IPS-18a (cell line): ENCODE measurements at regions not wholly inside any gene's neighbourhood (a gene's known extent, or its start where the extent isn't known, plus 50 kb on each side); places are given as distances from the start of the nearest gene placed in this dataset.
"Not testable (repeated sequence)": the region's sequence is repeated elsewhere in the genome, so short reads cannot be mapped to it uniquely, and the experiment has no call there.

ENCODE experiments used
- H3K27ac ChIP-seq: one replicate; pipeline ENCODE4 v1.5.1; 2013; ENCODE audit warnings: low read length
- H3K27me3 ChIP-seq: one replicate; pipeline ENCODE4 v1.6.1; 2013; ENCODE audit warnings: mild to moderate bottlenecking, low read length; ENCODE audit not compliant: control insufficient read depth, insufficient read depth
- H3K36me3 ChIP-seq: one replicate; pipeline ENCODE4 v1.6.1; 2013; ENCODE audit warnings: low read depth, low read length; ENCODE audit not compliant: control insufficient read depth
- H3K4me1 ChIP-seq: one replicate; pipeline ENCODE4 v1.6.1; 2013; ENCODE audit warnings: low read depth, low read length; ENCODE audit not compliant: control insufficient read depth
- H3K4me3 ChIP-seq: one replicate; pipeline ENCODE4 v1.5.1; 2013; ENCODE audit warnings: low read length
- H3K9ac ChIP-seq: one replicate; pipeline ENCODE4 v1.6.1; 2013; ENCODE audit warnings: mild to moderate bottlenecking, low read length, moderate library complexity
- H3K9me3 ChIP-seq: one replicate; pipeline ENCODE4 v1.6.1; 2013; ENCODE audit warnings: low read depth, low read length; ENCODE audit not compliant: control insufficient read depth

DNA sequence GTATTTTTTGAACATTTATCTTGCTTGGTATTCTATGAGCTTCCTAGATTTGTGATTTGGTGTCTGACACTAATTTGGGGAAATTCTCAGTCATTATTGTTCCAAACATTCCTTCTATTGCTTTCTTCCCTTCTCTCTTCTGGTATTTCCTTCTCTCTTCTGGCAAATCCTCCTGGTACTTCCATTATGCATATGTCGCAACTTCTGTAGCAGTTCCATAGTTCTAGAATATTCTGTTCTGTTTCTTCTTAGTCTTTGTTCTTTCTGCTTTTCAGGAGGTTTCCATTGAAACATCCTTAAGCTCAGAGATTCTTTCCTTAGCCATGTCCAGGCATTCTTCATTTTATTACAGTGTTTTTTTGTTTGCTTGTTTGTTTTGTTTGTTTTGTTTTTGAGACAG, 155.2 kb upstream of the PIK3R1 start:
- no peaks in the 10 kb centered on the region for H3K4me1 ChIP-seq
- H3K9ac ChIP-seq, result no peak overlapping the region
- H3K27ac ChIP-seq, result no peak overlapping the region
- no peaks in the 10 kb centered on the region for H3K27me3 ChIP-seq
- no peaks in the 10 kb centered on the region for H3K36me3 ChIP-seq
- no peak overlapping the region for H3K4me3 ChIP-seq
- no peaks in the 10 kb centered on the region for H3K9me3 ChIP-seq

DNA sequence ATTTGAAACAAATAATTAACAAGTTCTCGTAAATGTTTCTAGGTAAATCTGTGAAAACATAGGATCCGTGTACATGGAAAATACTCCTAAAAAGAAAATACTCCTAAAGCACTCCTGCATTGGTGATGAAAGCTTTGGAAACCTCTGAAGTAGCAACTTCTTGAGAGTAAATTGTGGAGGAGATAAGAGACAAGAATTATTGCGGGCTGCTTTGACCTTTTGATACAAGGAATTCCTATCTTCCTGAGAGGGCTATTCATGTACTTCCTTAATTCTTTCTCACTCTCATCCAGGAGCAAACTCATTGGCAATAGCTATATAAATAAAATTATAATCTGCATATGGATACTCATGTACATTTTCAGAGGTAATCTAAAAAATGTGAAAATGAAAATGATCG, 158.4 kb upstream of the PIK3R1 start:
- no peak overlapping the region for H3K4me3 ChIP-seq
- H3K9ac ChIP-seq, result no peak overlapping the region
- H3K27ac ChIP-seq, result no peak overlapping the region
- H3K4me1 ChIP-seq, result no peaks in the 10 kb centered on the region
- no peaks in the 10 kb centered on the region for H3K36me3 ChIP-seq
- no peaks in the 10 kb centered on the region for H3K27me3 ChIP-seq
- H3K9me3 ChIP-seq, result no peaks in the 10 kb centered on the region

DNA sequence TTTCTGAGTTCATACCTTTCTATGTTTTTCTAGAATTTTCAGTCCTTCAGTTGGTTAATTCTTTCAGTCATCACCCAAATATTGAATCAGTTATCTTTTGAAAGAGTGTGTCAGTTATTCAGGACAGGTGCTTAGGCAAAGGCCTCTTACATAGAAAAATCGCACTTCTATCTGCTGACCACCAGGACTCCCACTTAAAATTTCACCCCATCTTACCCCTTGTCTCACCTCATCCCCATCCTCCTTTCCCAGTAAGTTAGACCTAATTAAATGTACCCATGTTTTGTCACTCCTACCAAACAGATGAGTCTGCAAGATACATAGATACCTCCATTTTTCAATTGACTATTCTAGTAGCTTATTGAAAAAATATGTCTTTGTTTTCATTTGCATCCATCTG, 159.9 kb upstream of the PIK3R1 start:
- Histone ChIP-seq H3K9me3 (no peaks in the 10 kb centered on the region), H3K4me3 (no peak overlapping the region), H3K27ac (no peak overlapping the region), H3K9ac (no peak overlapping the region), H3K27me3 (no peaks in the 10 kb centered on the region), H3K36me3 (no peaks in the 10 kb centered on the region), H3K4me1 (no peaks in the 10 kb centered on the region)

DNA sequence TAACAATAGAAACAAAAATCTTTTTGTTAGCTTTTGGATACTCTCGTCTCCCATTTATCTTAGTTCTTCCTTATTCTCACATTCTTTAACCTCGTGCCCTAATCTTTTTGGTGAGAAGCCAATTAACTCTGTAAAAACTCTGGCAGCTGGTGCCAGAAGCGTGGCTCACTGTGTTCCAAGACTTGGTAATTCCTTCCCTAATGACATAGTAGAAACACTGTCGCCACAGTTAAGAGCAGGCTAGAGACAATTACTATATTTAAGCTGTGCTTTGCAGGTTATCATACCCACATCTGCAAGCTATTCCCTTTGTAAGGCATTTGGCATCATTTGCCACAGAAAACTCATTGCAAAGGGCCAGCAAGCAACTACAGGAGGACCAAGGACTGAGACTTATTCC, 160.9 kb upstream of the PIK3R1 start:
- no peaks in the 10 kb centered on the region for H3K9me3 ChIP-seq
- no peak overlapping the region for H3K27ac ChIP-seq
- H3K27me3 ChIP-seq, result no peaks in the 10 kb centered on the region
- no peaks in the 10 kb centered on the region for H3K36me3 ChIP-seq
- H3K9ac ChIP-seq, result no peak overlapping the region
- H3K4me1 ChIP-seq, result no peaks in the 10 kb centered on the region
- H3K4me3 ChIP-seq, result no peak overlapping the region

DNA sequence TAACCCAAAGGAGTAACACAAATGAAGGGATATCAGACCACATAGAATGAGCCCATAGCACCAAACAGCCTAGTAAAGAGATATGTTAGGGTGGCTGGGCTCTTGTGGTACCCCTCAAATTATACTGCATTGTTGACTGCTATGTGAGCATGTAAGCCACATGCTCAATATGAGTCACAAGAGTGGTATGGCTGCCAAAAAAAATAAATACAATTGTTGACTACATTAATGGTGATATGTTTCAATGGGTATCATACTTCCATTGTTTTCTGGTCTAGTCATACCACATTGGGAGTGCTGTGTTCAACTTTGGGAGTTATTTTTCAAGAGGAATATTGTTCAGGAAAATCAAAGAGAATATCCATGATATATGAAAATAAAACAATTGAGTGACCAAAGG, 162.4 kb upstream of the PIK3R1 start:
- Histone ChIP-seq H3K9ac (no peak overlapping the region), H3K4me1 (no peaks in the 10 kb centered on the region), H3K36me3 (no peaks in the 10 kb centered on the region), H3K27me3 (no peaks in the 10 kb centered on the region), H3K9me3 (peaks cover 3% of the 10 kb centered on the region), H3K4me3 (no peak overlapping the region), H3K27ac (no peak overlapping the region)

DNA sequence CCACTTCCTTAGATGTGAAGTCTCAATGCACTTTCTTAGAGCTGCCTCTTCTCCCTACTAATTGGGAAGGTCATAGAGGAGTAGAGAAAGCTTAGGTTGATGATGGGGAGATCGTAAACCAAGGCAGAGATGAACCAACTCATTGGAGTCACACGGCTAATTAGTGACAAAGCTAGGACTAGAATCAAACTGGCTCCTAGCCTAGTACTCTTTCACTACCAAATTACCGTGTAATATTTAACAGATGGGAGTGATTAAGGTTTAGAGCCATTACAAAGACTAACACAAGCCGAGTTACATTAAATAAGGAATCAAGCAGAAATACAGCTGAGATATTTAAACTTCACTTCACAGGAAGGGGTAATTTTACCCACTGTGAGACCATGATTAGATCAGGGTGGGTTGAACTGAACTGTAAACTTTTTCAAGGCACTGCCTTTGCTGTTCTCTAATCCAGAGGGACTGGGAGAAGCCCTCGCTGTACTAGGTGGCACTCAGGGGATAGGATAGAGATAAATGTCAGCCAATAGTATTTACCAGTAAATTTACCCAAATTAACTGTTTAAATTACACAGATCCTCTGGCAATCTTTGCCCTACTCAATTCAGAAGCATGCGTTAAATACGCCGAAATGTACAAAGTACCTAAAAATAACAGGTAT, 166.4 kb upstream of the PIK3R1 start:
- Histone ChIP-seq H3K27me3 (no peaks in the 10 kb centered on the region), H3K4me3 (no peak overlapping the region), H3K4me1 (no peaks in the 10 kb centered on the region), H3K9me3 (peaks cover 16% of the 10 kb centered on the region), H3K9ac (no peak overlapping the region), H3K36me3 (no peaks in the 10 kb centered on the region), H3K27ac (no peak overlapping the region)

DNA sequence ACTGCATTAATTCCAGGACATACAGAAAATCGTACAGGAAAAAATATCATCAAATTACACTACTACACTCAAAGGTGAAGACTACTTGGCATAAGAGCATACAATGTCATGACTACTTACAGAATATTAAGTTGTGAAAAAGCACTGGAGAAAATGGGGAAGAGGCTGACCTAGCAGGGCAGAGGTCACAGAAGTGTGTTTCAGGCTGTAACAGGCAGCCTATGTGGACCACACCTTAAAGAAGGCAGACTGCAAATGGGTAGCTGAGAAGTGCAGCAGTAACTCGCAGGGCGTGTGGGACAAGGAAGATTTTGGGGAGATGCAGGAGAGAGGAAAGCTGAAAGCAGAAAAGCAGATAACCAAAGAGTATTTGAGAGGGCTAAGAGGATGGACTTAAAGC, 167.0 kb upstream of the PIK3R1 start:
- H3K36me3 ChIP-seq, result no peaks in the 10 kb centered on the region
- no peaks in the 10 kb centered on the region for H3K27me3 ChIP-seq
- no peak overlapping the region for H3K9ac ChIP-seq
- H3K4me3 ChIP-seq, result no peak overlapping the region
- H3K4me1 ChIP-seq, result no peaks in the 10 kb centered on the region
- H3K27ac ChIP-seq, result no peak overlapping the region
- peaks cover 16% of the 10 kb centered on the region for H3K9me3 ChIP-seq

DNA sequence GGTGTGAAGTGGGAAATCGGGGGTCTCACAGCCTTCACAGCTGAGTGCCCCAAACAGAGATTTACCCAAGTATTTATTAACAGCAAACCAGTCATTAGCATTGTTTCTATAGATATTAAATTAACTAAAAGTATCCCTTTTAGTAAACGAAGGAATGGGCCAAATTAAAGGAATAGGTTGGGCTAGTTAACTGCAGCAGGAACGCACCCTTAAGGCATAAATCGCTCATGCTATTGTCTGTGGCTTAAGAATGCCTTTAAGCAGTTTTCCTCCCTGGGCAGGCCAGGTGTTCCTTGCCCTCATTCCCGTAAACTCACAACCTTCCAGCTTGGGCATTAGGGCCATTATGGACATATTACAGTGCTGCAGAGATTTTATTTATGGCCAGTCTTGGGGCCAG, 167.5 kb upstream of the PIK3R1 start:
- not testable (repeated sequence) for H3K36me3 ChIP-seq, H3K27ac ChIP-seq, H3K4me3 ChIP-seq, H3K9ac ChIP-seq, H3K4me1 ChIP-seq, H3K27me3 ChIP-seq
- H3K9me3 ChIP-seq, result peaks cover 16% of the 10 kb centered on the region

DNA sequence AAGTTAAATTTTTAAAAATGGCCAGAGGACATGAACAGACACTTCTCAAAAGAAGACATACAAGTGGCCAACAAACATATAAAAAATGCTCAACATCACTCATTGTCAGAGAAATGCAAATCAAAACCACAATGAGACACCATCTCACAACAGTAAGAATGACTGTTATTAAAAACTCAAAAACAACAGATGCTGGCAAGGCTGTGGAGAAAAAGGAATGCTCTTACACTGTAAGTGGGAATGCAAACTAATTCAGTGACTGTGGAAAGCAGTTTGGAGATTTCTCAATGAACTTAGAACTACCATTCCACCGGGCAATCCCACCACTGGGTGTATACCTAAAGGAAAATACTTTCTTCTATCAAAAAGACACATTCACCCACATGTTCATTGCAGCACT, 168.5 kb upstream of the PIK3R1 start:
- peaks cover 16% of the 10 kb centered on the region for H3K9me3 ChIP-seq
- peaks cover 3% of the 10 kb centered on the region for H3K4me1 ChIP-seq
- H3K36me3 ChIP-seq, result no peaks in the 10 kb centered on the region
- no peak overlapping the region for H3K4me3 ChIP-seq
- H3K27ac ChIP-seq, result no peak overlapping the region
- no peak overlapping the region for H3K9ac ChIP-seq
- H3K27me3 ChIP-seq, result no peaks in the 10 kb centered on the region

DNA sequence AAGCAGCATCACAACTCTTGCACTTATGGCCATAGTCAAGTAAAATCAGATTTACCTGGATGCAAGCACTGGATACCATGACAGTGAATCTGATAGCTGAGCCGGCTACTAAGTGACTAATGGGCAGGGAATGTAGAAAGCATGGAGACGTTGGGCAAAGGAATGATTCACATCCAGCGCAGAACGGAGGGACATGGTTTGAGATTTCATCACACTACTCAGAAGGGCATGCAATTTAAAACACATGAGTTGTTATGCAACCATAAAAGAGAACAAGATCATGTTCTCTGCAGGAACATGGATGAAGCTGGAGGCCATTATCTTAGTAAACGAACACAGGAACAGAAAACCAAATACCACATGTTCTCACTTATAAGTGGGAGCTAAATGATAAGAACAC, 169.1 kb upstream of the PIK3R1 start:
- Histone ChIP-seq H3K9ac (no peak overlapping the region), H3K27ac (no peak overlapping the region), H3K27me3 (no peaks in the 10 kb centered on the region), H3K4me3 (no peak overlapping the region), H3K4me1 (peaks cover 6% of the 10 kb centered on the region), H3K36me3 (no peaks in the 10 kb centered on the region), H3K9me3 (peaks cover 16% of the 10 kb centered on the region)

DNA sequence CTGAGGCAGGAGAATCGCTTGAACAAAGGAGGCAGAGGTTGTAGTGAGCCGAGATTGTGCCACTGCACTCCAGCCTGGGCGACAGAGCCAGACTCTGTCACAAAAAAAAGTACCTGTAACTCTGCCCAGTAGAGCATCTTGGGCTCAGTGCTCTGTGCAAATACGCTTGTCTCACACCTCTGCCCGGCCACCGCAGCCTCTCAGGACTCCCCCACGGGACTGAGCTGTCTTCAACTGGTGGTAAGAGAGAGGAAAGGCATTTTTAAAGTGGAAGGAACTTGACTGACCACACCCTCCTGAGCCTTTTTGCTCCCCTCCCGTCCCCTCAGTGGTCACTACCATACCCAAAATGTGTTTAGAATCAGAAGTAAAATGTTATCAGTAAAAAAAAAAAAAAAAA, 174.3 kb upstream of the PIK3R1 start:
- Histone ChIP-seq H3K9ac (no peak overlapping the region), H3K27ac (no peak overlapping the region), H3K4me3 (no peak overlapping the region)

DNA sequence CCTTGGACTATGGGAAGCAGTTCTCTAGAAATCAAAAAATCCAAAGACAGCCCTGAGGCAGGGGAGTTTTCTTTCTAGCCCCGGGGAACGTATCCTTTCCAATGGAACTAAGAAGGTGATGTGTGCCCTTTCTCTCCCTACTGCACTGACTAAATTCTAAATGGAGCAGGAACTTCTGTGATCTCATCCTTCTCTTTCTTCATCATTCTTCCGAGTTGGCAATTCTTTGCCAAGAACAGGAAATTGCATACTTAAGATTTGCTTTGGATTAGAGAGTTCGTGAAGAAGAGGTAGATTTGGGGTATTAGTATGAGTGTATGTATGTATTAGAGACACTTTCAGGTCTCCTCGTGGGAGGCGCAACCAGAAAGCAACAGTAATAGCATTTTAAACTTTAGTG, 178.0 kb upstream of the PIK3R1 start:
- Histone ChIP-seq H3K4me3 (no peak overlapping the region), H3K27me3 (no peaks in the 10 kb centered on the region), H3K9me3 (no peaks in the 10 kb centered on the region), H3K27ac (no peak overlapping the region), H3K9ac (no peak overlapping the region), H3K36me3 (no peaks in the 10 kb centered on the region), H3K4me1 (peaks cover 6% of the 10 kb centered on the region)

More for the DNA sequence above, 174.3 kb upstream of the PIK3R1 start:
- Histone ChIP-seq H3K27me3 (no peaks in the 10 kb centered on the region), H3K36me3 (no peaks in the 10 kb centered on the region), H3K4me1 (peaks cover 6% of the 10 kb centered on the region), H3K9me3 (peaks cover under 1% of the 10 kb centered on the region)
